Aorta (tissue), 5 donors: ENCODE measurements at regions not wholly inside any gene's neighbourhood (a gene's known extent, or its start where the extent isn't known, plus 50 kb on each side); places are given as distances from the start of the nearest gene placed in this dataset.

Experiments
- ATAC-seq: fragments of 200-7000 bp; cut with Tn5 transposase; one replicate; pipeline ENCODE4 v1.9.1; 2022; ENCODE audit warnings: moderate library complexity; ENCODE audit not compliant: low FRiP score
- DNase-seq, 2 donors: peaks; one replicate each; pipeline ENCODE4 v3.0.0-alpha.2; 2020
- H3K27ac ChIP-seq, 2 donors: one replicate each; pipeline ENCODE4 v1.5.1; 2013; ENCODE audit warnings: low read length in 2 of 2, mild to moderate bottlenecking in 2 of 2, moderate library complexity in 2 of 2, control low read depth in 1 of 2, inconsistent platforms in 1 of 2, low read depth in 1 of 2
- H3K27me3 ChIP-seq, 2 donors: one replicate each; pipeline ENCODE4 v1.6.1; 2013; ENCODE audit warnings: control low read depth in 1 of 2, low read length in 1 of 2, mild to moderate bottlenecking in 1 of 2, moderate library complexity in 1 of 2; ENCODE audit not compliant: insufficient read depth in 2 of 2, control insufficient read depth in 1 of 2
- H3K36me3 ChIP-seq, 2 donors: one replicate each; pipeline ENCODE4 v1.6.1; 2013; ENCODE audit warnings: control low read depth in 1 of 2, low read length in 1 of 2, mild to moderate bottlenecking in 1 of 2; ENCODE audit not compliant: insufficient read depth in 2 of 2, control insufficient read depth in 1 of 2
- H3K4me1 ChIP-seq, 2 donors: one replicate each; pipeline ENCODE4 v1.6.1; 2013; ENCODE audit warnings: low read length in 2 of 2, control low read depth in 1 of 2, mild to moderate bottlenecking in 1 of 2, moderate library complexity in 1 of 2; ENCODE audit not compliant: insufficient read depth in 2 of 2, control insufficient read depth in 1 of 2
- H3K4me3 ChIP-seq, 2 donors: one replicate each; pipeline ENCODE4 v1.5.1; 2013; ENCODE audit warnings: low read length in 2 of 2, control low read depth in 1 of 2, mild to moderate bottlenecking in 1 of 2
- H3K9me3 ChIP-seq: one replicate; pipeline ENCODE4 v1.6.1; 2013; ENCODE audit warnings: mild to moderate bottlenecking, low read length; ENCODE audit not compliant: control insufficient read depth
- WGBS, 2 donors: extraction: QIAGEN DNeasy Blood & Tissue Kit; methylation state at CpG; one replicate each; pipeline ENCODE4 v1.1.7; 2013; 5-methylcytosine and 5-hydroxymethylcytosine counted together
- intact Hi-C, 2 donors: fragments of 100-400 bp; cut with DNase I; formaldehyde crosslinking; loops; one replicate each; pipeline versions ENCODE4 v1.14.2 to v1.15.0; 2022
- donor health status: healthy with polysubstance abuse.
- donor health status: Bipolar disorder and iron deficiency.
- donor health status: DM: no; HTN: no; CAD: no.
- donor health status: DM: no; HTN: no; CAD: no.
- donor health status: DM: yes; HTN: yes; CAD: no.

DNA sequence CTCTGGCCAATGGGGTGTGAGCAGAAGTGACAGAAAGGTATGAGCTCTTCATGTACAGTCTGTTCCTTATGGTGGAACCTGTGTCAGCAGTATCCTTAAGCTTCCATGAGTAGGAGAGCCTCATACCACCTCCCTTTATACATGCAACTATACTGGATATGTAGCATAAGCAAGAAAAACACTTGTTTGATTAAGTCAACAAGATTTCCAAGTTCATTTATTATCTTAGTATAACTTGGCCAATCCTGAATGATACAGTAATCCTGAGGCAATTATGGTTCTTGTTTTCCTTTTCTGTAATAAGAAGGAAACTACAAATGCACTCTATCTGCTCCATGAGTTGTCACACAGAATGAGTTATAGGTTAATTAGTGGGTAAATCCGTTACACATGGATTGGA is 409.6 kb upstream of the ID4 start:
- no peak for DNase-seq
- WGBS, 2 donors = 93 to 94% methylated on average over 1 of the region's 1 CpG
- peaks cover 0 to 1% of the 10 kb centered on the region in 2 donors for H3K4me1 ChIP-seq
- no peak overlapping the region for H3K4me3 ChIP-seq
- H3K36me3 ChIP-seq = no peaks in the 10 kb centered on the region
- H3K9me3 ChIP-seq = no peaks in the 10 kb centered on the region
- H3K27ac ChIP-seq = no peak overlapping the region
- no peak for ATAC-seq
- intact Hi-C loops = no loop called here
- H3K27me3 ChIP-seq = no peaks in the 10 kb centered on the region

GRCh38 chr6:19432966-19433498 is 404.1 kb upstream of the ID4 start:
- no peaks in the 10 kb centered on the region for H3K36me3 ChIP-seq
- no peaks in the 10 kb centered on the region for H3K9me3 ChIP-seq
- no peaks in the 10 kb centered on the region for H3K4me1 ChIP-seq
- no peak overlapping the region for H3K27ac ChIP-seq
- intact Hi-C loops = no loop called here
- WGBS, 2 donors = 64 to 74% methylated on average over 10 of the region's 10 CpGs
- DNase-seq = no peak
- H3K4me3 ChIP-seq = no peak overlapping the region
- ATAC-seq = no peak
- H3K27me3 ChIP-seq = no peaks in the 10 kb centered on the region

DNA sequence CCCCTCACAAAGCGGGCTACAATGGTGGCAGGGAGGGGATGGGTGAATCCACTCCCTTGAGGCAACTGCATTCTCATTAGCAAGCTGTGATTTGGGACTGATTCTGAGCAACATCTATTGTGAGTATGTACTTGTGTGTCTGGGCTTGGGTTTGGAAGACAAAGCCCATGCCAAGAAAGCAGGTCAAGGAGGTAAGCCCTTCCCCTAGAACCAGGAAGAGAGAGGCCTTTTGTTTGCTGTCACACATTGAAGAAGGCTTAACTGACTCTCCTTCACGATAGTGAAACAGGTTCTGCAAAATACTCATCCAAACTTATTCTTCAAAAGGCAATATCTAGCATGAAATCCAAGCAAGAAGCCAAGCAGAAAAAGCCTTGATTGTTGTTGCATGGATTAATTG is 403.1 kb upstream of the ID4 start:
- Histone ChIP-seq H3K27ac (no peak overlapping the region), H3K36me3 (no peaks in the 10 kb centered on the region), H3K4me1 (no peaks in the 10 kb centered on the region), H3K4me3 (no peak overlapping the region), H3K9me3 (no peaks in the 10 kb centered on the region), H3K27me3 (no peaks in the 10 kb centered on the region)
- DNase-seq (no peak), ATAC-seq (no peak)
- WGBS, 2 donors = 97 to 98% methylated on average over 2 of the region's 2 CpGs
- intact Hi-C loops = no loop called here

- no peak for ATAC-seq
- DNase-seq = no peak
- Histone ChIP-seq H3K27me3 (no peaks in the 10 kb centered on the region), H3K4me3 (no peak overlapping the region), H3K36me3 (no peaks in the 10 kb centered on the region), H3K9me3 (no peaks in the 10 kb centered on the region), H3K4me1 (no peaks in the 10 kb centered on the region), H3K27ac (no peak overlapping the region)
- intact Hi-C loops = no loop called here
- WGBS, 2 donors = 78 to 98% methylated on average over 3 of the region's 3 CpGs
These were observed 401.4 kb upstream of the ID4 start for GRCh38 chr6:19435755-19436154.

GRCh38 chr6:19438566-19439353 is 398.4 kb upstream of the ID4 start:
- DNase-seq (no peak), ATAC-seq (no peak)
- no peaks in the 10 kb centered on the region for H3K4me1 ChIP-seq
- H3K27me3 ChIP-seq = no peaks in the 10 kb centered on the region
- WGBS, 2 donors = 86 to 93% methylated on average over 8 of the region's 8 CpGs
- intact Hi-C loops = no loop called here
- no peak overlapping the region for H3K27ac ChIP-seq
- no peaks in the 10 kb centered on the region for H3K36me3 ChIP-seq
- H3K9me3 ChIP-seq = no peaks in the 10 kb centered on the region
- no peak overlapping the region for H3K4me3 ChIP-seq

GRCh38 chr6:19440531-19440930 is 396.6 kb upstream of the ID4 start:
- Histone ChIP-seq H3K36me3 (no peaks in the 10 kb centered on the region), H3K27ac (no peak overlapping the region), H3K9me3 (no peaks in the 10 kb centered on the region), H3K4me3 (no peak overlapping the region), H3K27me3 (no peaks in the 10 kb centered on the region), H3K4me1 (no peaks in the 10 kb centered on the region)
- 93 to 96% methylated on average over 3 of the region's 3 CpGs for WGBS, 2 donors
- DNase-seq (no peak), ATAC-seq (no peak)
- intact Hi-C loops = no loop called here

GRCh38 chr6:19443411-19443810 is 393.8 kb upstream of the ID4 start:
- ATAC-seq (no peak), DNase-seq (no peak)
- Histone ChIP-seq H3K27ac (no peak overlapping the region), H3K4me1 (no peaks in the 10 kb centered on the region), H3K27me3 (no peaks in the 10 kb centered on the region), H3K36me3 (no peaks in the 10 kb centered on the region), H3K9me3 (no peaks in the 10 kb centered on the region), H3K4me3 (no peak overlapping the region)
- intact Hi-C loops = no loop called here
- 96 to 98% methylated on average over 3 of the region's 3 CpGs for WGBS, 2 donors

DNA sequence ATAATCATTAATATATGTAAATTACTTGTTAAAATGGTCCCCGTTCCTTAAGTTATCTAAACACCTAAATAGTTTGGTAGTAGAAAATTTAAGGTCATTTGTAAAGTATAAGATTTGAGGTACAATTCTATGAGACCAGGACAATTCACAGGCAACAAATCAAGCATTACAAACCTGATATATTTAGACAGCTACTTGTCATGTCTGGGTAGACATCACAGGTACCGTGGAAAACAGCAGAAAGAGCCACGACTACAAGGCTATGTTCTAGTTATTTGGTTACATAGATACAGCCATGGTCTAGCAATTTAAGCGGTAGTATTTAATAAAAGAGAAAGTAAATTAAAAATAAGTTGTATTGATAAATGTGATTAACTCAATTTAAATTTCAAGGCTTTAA is 393.1 kb upstream of the ID4 start:
- Histone ChIP-seq H3K27me3 (no peaks in the 10 kb centered on the region), H3K9me3 (no peaks in the 10 kb centered on the region), H3K36me3 (no peaks in the 10 kb centered on the region), H3K4me3 (no peak overlapping the region), H3K4me1 (no peaks in the 10 kb centered on the region), H3K27ac (no peak overlapping the region)
- intact Hi-C loops = no loop called here
- ATAC-seq (no peak), DNase-seq (no peak)
- WGBS, 2 donors = 70 to 73% methylated on average over 4 of the region's 4 CpGs

DNA sequence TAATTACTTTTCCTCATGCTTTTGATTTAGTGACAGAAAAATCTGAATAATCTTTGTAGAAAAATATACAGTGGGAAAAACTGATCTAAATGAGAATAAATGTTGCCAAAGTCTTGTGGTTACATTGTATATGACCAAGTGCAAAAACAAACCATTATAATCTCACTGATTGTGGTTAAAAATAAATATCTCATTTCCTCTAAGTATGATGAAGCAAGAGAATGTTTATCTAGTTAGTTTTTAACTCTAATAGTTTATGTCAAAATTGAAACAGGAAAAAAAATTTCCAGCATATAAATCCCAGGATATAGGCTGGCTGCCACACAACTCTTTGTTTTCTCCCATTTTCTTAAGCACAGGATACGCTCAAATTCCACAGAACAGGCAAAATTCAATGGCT is 392.7 kb upstream of the ID4 start:
- 94 to 97% methylated on average over 1 of the region's 1 CpG for WGBS, 2 donors
- Histone ChIP-seq H3K4me1 (peaks cover 0 to 2% of the 10 kb centered on the region in 2 donors), H3K36me3 (no peaks in the 10 kb centered on the region), H3K27me3 (no peaks in the 10 kb centered on the region), H3K4me3 (no peak overlapping the region), H3K9me3 (no peaks in the 10 kb centered on the region), H3K27ac (no peak overlapping the region)
- ATAC-seq = no peak
- DNase-seq = no peak
- intact Hi-C loops = no loop called here
